IMR-90 (cell line): ENCODE measurements at regions not wholly inside any gene's neighbourhood (a gene's known extent, or its start where the extent isn't known, plus 50 kb on each side); places are given as distances from the start of the nearest gene placed in this dataset.

Experiments
- BHLHE40 ChIP-seq: fragments of 150-350 bp; IDR thresholded peaks from 2 replicates; pipeline ENCODE4 v1.6.1; 2016; ENCODE audit warnings: mild to moderate bottlenecking, low read depth, low read length
- FOS ChIP-seq: fragments of 150-350 bp; IDR thresholded peaks from 2 replicates; pipeline ENCODE4 v1.6.1; 2016; ENCODE audit warnings: low read depth, low read length
- MAFK ChIP-seq: IDR thresholded peaks from 2 replicates; pipeline ENCODE4 v1.6.1; 2012; ENCODE audit warnings: low read depth, low read length, improper control_type of control experiment
- MXI1 ChIP-seq: IDR thresholded peaks from 2 replicates; pipeline ENCODE4 v1.6.1; 2012; ENCODE audit warnings: low read depth, mild to moderate bottlenecking, low read length, moderate library complexity, borderline replicate concordance
- POLR2A ChIP-seq: IDR thresholded peaks from 2 replicates; pipeline ENCODE4 v1.6.1; 2012; ENCODE audit warnings: mild to moderate bottlenecking, low read depth, low read length
- RAD21 ChIP-seq: IDR thresholded peaks from 2 replicates; pipeline ENCODE4 v1.6.1; 2012; ENCODE audit warnings: low read length, improper control_type of control experiment
- TF ChIP-seq, protein P1 (sequence below): conservative IDR thresholded peaks from 2 replicates; pipeline ENCODE4 v1.5.1; 2012; ENCODE audit warnings: mild to moderate bottlenecking, low read depth, low read length, improper control_type of control experiment
- TF ChIP-seq, protein P2 (sequence below): fragments of 150-350 bp; IDR thresholded peaks from 2 replicates; pipeline ENCODE4 v1.6.1; 2017; ENCODE audit warnings: mild to moderate bottlenecking, antibody characterized with exemption, low read length, low read depth

DNA sequence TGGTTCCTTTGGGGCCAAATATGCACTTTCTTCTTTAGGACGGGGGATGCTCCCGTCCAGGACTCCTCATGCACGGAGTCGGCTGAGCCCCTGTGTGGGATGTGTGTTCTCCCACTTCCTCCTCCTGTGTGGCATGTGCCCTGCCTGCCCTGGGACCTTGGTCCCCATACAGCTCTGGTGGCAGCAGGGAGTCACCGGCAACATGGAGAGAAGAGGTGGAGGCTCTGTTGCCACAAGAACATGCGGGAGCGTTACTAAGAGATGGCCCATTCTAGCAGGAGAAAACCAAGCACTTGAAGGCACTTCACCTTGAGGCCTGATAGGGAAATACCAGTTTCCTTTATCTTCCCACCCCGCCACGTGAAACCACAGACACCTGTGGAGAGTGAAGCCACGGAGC, 98.0 kb downstream of the DDX1 start:
- TF ChIP-seq, protein P1, sequence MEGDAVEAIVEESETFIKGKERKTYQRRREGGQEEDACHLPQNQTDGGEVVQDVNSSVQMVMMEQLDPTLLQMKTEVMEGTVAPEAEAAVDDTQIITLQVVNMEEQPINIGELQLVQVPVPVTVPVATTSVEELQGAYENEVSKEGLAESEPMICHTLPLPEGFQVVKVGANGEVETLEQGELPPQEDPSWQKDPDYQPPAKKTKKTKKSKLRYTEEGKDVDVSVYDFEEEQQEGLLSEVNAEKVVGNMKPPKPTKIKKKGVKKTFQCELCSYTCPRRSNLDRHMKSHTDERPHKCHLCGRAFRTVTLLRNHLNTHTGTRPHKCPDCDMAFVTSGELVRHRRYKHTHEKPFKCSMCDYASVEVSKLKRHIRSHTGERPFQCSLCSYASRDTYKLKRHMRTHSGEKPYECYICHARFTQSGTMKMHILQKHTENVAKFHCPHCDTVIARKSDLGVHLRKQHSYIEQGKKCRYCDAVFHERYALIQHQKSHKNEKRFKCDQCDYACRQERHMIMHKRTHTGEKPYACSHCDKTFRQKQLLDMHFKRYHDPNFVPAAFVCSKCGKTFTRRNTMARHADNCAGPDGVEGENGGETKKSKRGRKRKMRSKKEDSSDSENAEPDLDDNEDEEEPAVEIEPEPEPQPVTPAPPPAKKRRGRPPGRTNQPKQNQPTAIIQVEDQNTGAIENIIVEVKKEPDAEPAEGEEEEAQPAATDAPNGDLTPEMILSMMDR, result no peak
- TF ChIP-seq MXI1 (no peak), MAFK (no peak), POLR2A (no peak), RAD21 (no peak), BHLHE40 (no peak), FOS (no peak)
- TF ChIP-seq, protein P2, sequence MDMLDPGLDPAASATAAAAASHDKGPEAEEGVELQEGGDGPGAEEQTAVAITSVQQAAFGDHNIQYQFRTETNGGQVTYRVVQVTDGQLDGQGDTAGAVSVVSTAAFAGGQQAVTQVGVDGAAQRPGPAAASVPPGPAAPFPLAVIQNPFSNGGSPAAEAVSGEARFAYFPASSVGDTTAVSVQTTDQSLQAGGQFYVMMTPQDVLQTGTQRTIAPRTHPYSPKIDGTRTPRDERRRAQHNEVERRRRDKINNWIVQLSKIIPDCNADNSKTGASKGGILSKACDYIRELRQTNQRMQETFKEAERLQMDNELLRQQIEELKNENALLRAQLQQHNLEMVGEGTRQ, result no peak
